Stomach (tissue), 8 donors: ENCODE measurements at regions not wholly inside any gene's neighbourhood (a gene's known extent, or its start where the extent isn't known, plus 50 kb on each side); places are given as distances from the start of the nearest gene placed in this dataset.

Experiments used
- DNase-seq, 2 donors: peaks; one replicate each; pipeline versions ENCODE4 v3.0.0 to v3.0.0-alpha.2; 2013 to 2019
- H3K27ac ChIP-seq, 5 donors: fragments of 200-600 bp in 4 of 5; sonication (generic) in 4 of 5; one replicate each; pipeline ENCODE4 v1.5.1; 2013 to 2019; ENCODE audit warnings: mild to moderate bottlenecking in 1 of 5, moderate library complexity in 1 of 5
- H3K27me3 ChIP-seq, 3 donors: fragments of 200-600 bp; sonication (generic); one replicate each; pipeline ENCODE4 v1.5.1; 2017 to 2019; ENCODE audit warnings: mixed run types in 1 of 3
- H3K36me3 ChIP-seq, 4 donors: fragments of 200-600 bp; sonication (generic); 1 replicate in 3 of 4; 2 replicates in 1 of 4; pipeline ENCODE4 v1.5.1; 2016 to 2019
- H3K4me1 ChIP-seq, 4 donors: fragments of 200-600 bp; sonication (generic); one replicate each; pipeline ENCODE4 v1.5.1; 2016 to 2019
- H3K4me3 ChIP-seq, 4 donors: fragments of 200-600 bp; sonication (generic) in 3 of 4; one replicate each; pipeline ENCODE4 v1.5.1; 2016 to 2019; ENCODE audit warnings: mild to moderate bottlenecking in 1 of 4
- H3K9me3 ChIP-seq, 4 donors: fragments of 200-600 bp; sonication (generic); one replicate each; pipeline ENCODE4 v1.5.1; 2016 to 2019
- CTCF ChIP-seq, 7 experiments: fragments of 450-650 bp in 4 of 7; fragments of 200-600 bp in 3 of 7; sonication (generic) in 3 of 7; IDR thresholded peaks; one replicate each; pipeline ENCODE4 v1.5.1; 2016 to 2019; ENCODE audit warnings: antibody characterized with exemption in 7 of 7, control low read depth in 2 of 7, mild to moderate bottlenecking in 1 of 7
- EP300 ChIP-seq: sonication (generic); formaldehyde crosslinking; IDR thresholded peaks from one replicate; pipeline ENCODE4 v1.6.1; 2017; ENCODE audit warnings: antibody characterized with exemption
- POLR2A ChIP-seq, 4 donors: fragments of 450-650 bp; IDR thresholded peaks; one replicate each; pipeline ENCODE4 v1.6.1; 2016; ENCODE audit warnings: antibody characterized with exemption in 4 of 4, control low read depth in 2 of 4, mild to moderate bottlenecking in 1 of 4, moderate library complexity in 1 of 4
- POLR2AphosphoS5 ChIP-seq, 3 donors: sonication (generic); formaldehyde crosslinking; IDR thresholded peaks; one replicate each; pipeline ENCODE4 v1.6.1; 2016; ENCODE audit warnings: antibody characterized with exemption in 3 of 3
- WGBS, 5 donors: extraction: QIAGEN DNeasy Blood & Tissue Kit in 3 of 5; methylation state at CpG; one replicate each; pipeline versions ENCODE4 v1.1.5 to v1.1.7; 2013 to 2018; 5-methylcytosine and 5-hydroxymethylcytosine counted together
- intact Hi-C: fragments of 100-400 bp; cut with DNase I; formaldehyde crosslinking; loops from one replicate; pipeline ENCODE4 v1.15.1; 2023; ENCODE audit warnings: low total_unique reads
- donor health status: healthy with polysubstance abuse.
- donor health status: Bipolar disorder and iron deficiency.
- donor health status: healthy.

GRCh38 chr9:80496901-80497556 lies 925.3 kb downstream of the TLE4 start:
- no peaks in the 10 kb centered on the region for H3K36me3 ChIP-seq
- no peaks in the 10 kb centered on the region for H3K4me1 ChIP-seq
- intact Hi-C loops = no loop called here
- no peak overlapping the region for H3K4me3 ChIP-seq
- H3K27me3 ChIP-seq = no peaks in the 10 kb centered on the region
- WGBS, 5 donors = 66 to 76% (median 73%) methylated on average over 12 of the region's 12 CpGs
- H3K9me3 ChIP-seq = no peaks in the 10 kb centered on the region
- peak in 1 of 2 donors; percentile 9 for DNase-seq
- H3K27ac ChIP-seq = no peak overlapping the region
- TF ChIP-seq POLR2AphosphoS5 (IDR thresholded peaks at IDR 0.05) = no peak
- no peak for TF ChIP-seq CTCF (IDR thresholded peaks at IDR 0.05)
- TF ChIP-seq EP300 = no peak
- TF ChIP-seq POLR2A (IDR thresholded peaks at IDR 0.05) = no peak

- Histone ChIP-seq H3K27ac (no peak overlapping the region), H3K36me3 (no peaks in the 10 kb centered on the region), H3K4me1 (no peaks in the 10 kb centered on the region), H3K4me3 (no peak overlapping the region), H3K9me3 (no peaks in the 10 kb centered on the region), H3K27me3 (no peaks in the 10 kb centered on the region)
- intact Hi-C loops = no loop called here
- TF ChIP-seq POLR2A (IDR thresholded peaks at IDR 0.05) (no peak), POLR2AphosphoS5 (IDR thresholded peaks at IDR 0.05) (no peak), EP300 (no peak), CTCF (IDR thresholded peaks at IDR 0.05) (no peak)
- no peak for DNase-seq
Measured at GRCh38 chr9:80493258-80493657, 921.5 kb downstream of the TLE4 start.

- no peaks in the 10 kb centered on the region for H3K36me3 ChIP-seq
- WGBS, 5 donors = 29 to 56% (median 41%) methylated on average over 3 of the region's 3 CpGs
- H3K4me3 ChIP-seq = no peak overlapping the region
- H3K4me1 ChIP-seq = no peaks in the 10 kb centered on the region
- no peaks in the 10 kb centered on the region for H3K9me3 ChIP-seq
- DNase-seq = peak in 1 of 2 donors; percentile 67
- intact Hi-C loops = no loop called here
- TF ChIP-seq CTCF (IDR thresholded peaks at IDR 0.05) (no peak), EP300 (no peak), POLR2A (IDR thresholded peaks at IDR 0.05) (no peak), POLR2AphosphoS5 (IDR thresholded peaks at IDR 0.05) (no peak)
- no peaks in the 10 kb centered on the region for H3K27me3 ChIP-seq
- no peak overlapping the region for H3K27ac ChIP-seq
Measured at GRCh38 chr9:80492221-80492620, 920.5 kb downstream of the TLE4 start.

- Histone ChIP-seq H3K36me3 (no peaks in the 10 kb centered on the region), H3K4me1 (no peaks in the 10 kb centered on the region), H3K9me3 (no peaks in the 10 kb centered on the region), H3K27me3 (no peaks in the 10 kb centered on the region), H3K4me3 (no peak overlapping the region), H3K27ac (no peak overlapping the region)
- no peak for DNase-seq
- TF ChIP-seq POLR2AphosphoS5 (IDR thresholded peaks at IDR 0.05) (no peak), CTCF (IDR thresholded peaks at IDR 0.05) (no peak), POLR2A (IDR thresholded peaks at IDR 0.05) (no peak), EP300 (no peak)
- intact Hi-C loops = no loop called here
- 82 to 94% (median 85%) methylated on average over 4 of the region's 4 CpGs for WGBS, 5 donors
Measured at GRCh38 chr9:80491086-80491696, 919.4 kb downstream of the TLE4 start.
